ENCODE measurements at regions not wholly inside any gene's neighbourhood (a gene's known extent, or its start where the extent isn't known, plus 50 kb on each side); places are given as distances from the start of the nearest gene placed in this dataset.
A peak's percentile ranks its signal among the peaks of the same experiment; 100 is the strongest.

GRCh38 chr14:22472466-22472865 lies 116.6 kb downstream of the DAD1 start:
- no peak for TF ChIP-seq FOXM1 (IDR thresholded peaks at IDR 0.05; ENCODE audit: borderline replicate concordance)
- TF ChIP-seq SUZ12 (IDR thresholded peaks at IDR 0.05): no peak
- TF ChIP-seq TARDBP (IDR thresholded peaks at IDR 0.05): no peak
- TF ChIP-seq CTBP1 (IDR thresholded peaks at IDR 0.05; ENCODE audit: borderline replicate concordance): no peak
- no peak for TF ChIP-seq FOXA1 (IDR thresholded peaks at IDR 0.05)
- no peak for TF ChIP-seq ELF4 (IDR thresholded peaks at IDR 0.05)
- no peak for TF ChIP-seq BHLHE40 (IDR thresholded peaks at IDR 0.05; ENCODE audit: borderline replicate concordance)
- no peak for TF ChIP-seq FOXK2 (IDR thresholded peaks at IDR 0.05)
- no peak for TF ChIP-seq LEF1 (IDR thresholded peaks at IDR 0.05; ENCODE audit: borderline replicate concordance)
- TF ChIP-seq L3MBTL2 (conservative IDR thresholded peaks at IDR 0.05): no peak
- TF ChIP-seq NFRKB (IDR thresholded peaks at IDR 0.05): no peak
- TF ChIP-seq ZNF384 (IDR thresholded peaks at IDR 0.05): no peak
- DNase-seq (ENCODE audit: extremely low spot score): no peak
- CTCF ChIA-PET: interaction anchor here (0.8 to 3.8 kb wide), 4 partner anchors 15 to 153 kb away, joined by 4 to 27 read pairs (median 6); no protein-coding TSS in a partner anchor
- POLR2A ChIA-PET: no interaction called here

GRCh38 chr14:22471545-22472121 lies 117.4 kb downstream of the DAD1 start:
- ChIA-PET POLR2A (no interaction called here), CTCF (interaction anchor here (0.7 to 3.8 kb wide), 8 partner anchors 8 to 152 kb away, joined by 3 to 27 read pairs (median 6); no protein-coding TSS in a partner anchor)
- peak; percentile 66 for DNase-seq (ENCODE audit: extremely low spot score)
- TF ChIP-seq BHLHE40 (IDR thresholded peaks at IDR 0.05; ENCODE audit: borderline replicate concordance) (no peak), CTBP1 (IDR thresholded peaks at IDR 0.05; ENCODE audit: borderline replicate concordance) (no peak), TARDBP (IDR thresholded peaks at IDR 0.05) (no peak), SUZ12 (IDR thresholded peaks at IDR 0.05) (no peak), ARNT (IDR thresholded peaks at IDR 0.05) (no peak), L3MBTL2 (conservative IDR thresholded peaks at IDR 0.05) (no peak), LEF1 (IDR thresholded peaks at IDR 0.05; ENCODE audit: borderline replicate concordance) (no peak), ZNF384 (IDR thresholded peaks at IDR 0.05) (no peak), FOXK2 (IDR thresholded peaks at IDR 0.05) (no peak)

DNA sequence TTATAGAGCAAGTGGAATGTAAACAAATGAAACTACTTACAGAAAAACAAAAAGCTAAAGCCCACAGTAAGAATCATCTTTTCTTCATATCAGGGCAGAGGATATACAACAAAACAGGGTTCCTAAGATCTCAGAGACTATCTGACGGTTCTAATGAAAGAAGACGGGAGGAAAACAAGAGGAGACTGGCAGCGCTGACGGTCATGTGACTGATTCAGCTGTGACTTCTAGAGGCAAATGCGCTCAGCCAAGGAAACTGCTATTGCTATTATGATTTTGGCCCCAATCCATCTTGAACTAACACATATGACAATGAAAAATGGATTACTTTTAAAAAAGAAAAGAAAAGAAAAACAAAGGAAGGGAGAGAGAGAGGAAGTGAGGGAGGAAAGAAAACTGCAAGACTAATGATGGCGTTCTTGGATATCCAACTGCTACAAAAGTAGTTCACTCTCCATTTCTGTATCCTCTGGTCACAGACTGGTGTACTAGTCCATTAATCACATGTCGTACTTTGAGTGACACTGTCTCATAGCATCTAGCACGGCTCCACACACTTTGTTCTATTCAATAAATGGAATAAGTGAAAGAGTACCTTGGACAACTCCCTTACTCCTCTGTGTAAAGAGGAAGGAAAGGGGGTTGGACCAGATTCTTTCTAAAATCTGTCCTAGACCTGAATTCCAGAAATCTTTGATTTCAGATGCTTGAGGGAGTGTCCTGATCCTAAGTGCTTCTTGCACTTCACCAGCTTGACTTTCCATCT lies 119.3 kb downstream of the DAD1 start:
- DNase-seq (ENCODE audit: extremely low spot score): no peak
- ChIA-PET POLR2A (no interaction called here), CTCF (no interaction called here)
- no peak for TF ChIP-seq CTBP1 (IDR thresholded peaks at IDR 0.05; ENCODE audit: borderline replicate concordance)
- TF ChIP-seq SP1 (IDR thresholded peaks at IDR 0.05): no peak
- no peak for TF ChIP-seq FOXM1 (IDR thresholded peaks at IDR 0.05; ENCODE audit: borderline replicate concordance)
- no peak for TF ChIP-seq L3MBTL2 (conservative IDR thresholded peaks at IDR 0.05)
- no peak for TF ChIP-seq HDGF (IDR thresholded peaks at IDR 0.05; ENCODE audit: borderline replicate concordance)
- no peak for TF ChIP-seq ZNF384 (IDR thresholded peaks at IDR 0.05)
- no peak for TF ChIP-seq TARDBP (IDR thresholded peaks at IDR 0.05)
- TF ChIP-seq SUZ12 (IDR thresholded peaks at IDR 0.05): no peak
- no peak for TF ChIP-seq PKNOX1 (IDR thresholded peaks at IDR 0.05)
- TF ChIP-seq FOXA1 (IDR thresholded peaks at IDR 0.05): no peak
- TF ChIP-seq BHLHE40 (IDR thresholded peaks at IDR 0.05; ENCODE audit: borderline replicate concordance): no peak

- TF ChIP-seq LEF1 (IDR thresholded peaks at IDR 0.05; ENCODE audit: borderline replicate concordance) (no peak), ZNF384 (IDR thresholded peaks at IDR 0.05) (no peak), FOXK2 (IDR thresholded peaks at IDR 0.05) (no peak), PKNOX1 (IDR thresholded peaks at IDR 0.05) (no peak), L3MBTL2 (conservative IDR thresholded peaks at IDR 0.05) (no peak), HDGF (IDR thresholded peaks at IDR 0.05; ENCODE audit: borderline replicate concordance) (no peak), SUZ12 (IDR thresholded peaks at IDR 0.05) (no peak), NFRKB (IDR thresholded peaks at IDR 0.05) (no peak), ARNT (IDR thresholded peaks at IDR 0.05) (no peak), BHLHE40 (IDR thresholded peaks at IDR 0.05; ENCODE audit: borderline replicate concordance) (no peak)
- ChIA-PET POLR2A (no interaction called here), CTCF (no interaction called here)
- DNase-seq (ENCODE audit: extremely low spot score): no peak
Measured at GRCh38 chr14:22468830-22469229, 120.2 kb downstream of the DAD1 start.

DNA sequence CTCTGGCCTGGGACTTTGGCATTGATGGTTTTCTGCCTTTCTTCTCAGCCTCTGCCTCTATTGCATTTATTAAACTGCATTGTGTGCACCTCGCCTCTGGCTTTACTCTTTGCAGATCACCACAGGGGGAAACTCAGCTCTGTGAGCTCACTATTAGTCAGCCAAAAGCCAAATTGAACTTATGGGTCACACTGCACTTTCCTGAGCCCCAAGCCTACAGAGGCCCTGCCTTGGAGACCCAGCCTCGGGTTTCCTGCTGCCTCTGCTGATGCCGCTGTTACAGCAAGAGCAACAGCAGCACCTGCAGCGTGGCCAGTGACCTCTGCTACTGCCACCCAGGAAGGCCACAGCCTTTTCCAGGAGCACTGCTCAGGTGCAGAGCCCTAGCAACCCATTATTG lies 122.5 kb downstream of the DAD1 start:
- DNase-seq (ENCODE audit: extremely low spot score): no peak
- TF ChIP-seq HDGF (IDR thresholded peaks at IDR 0.05; ENCODE audit: borderline replicate concordance): no peak
- no peak for TF ChIP-seq FOXA1 (IDR thresholded peaks at IDR 0.05)
- no peak for TF ChIP-seq TARDBP (IDR thresholded peaks at IDR 0.05)
- no peak for TF ChIP-seq FOXM1 (IDR thresholded peaks at IDR 0.05; ENCODE audit: borderline replicate concordance)
- CTCF ChIA-PET: interaction anchor here (0.9 kb wide), 1 partner anchor 75 kb away, joined by 3 read pairs; no protein-coding TSS in a partner anchor
- POLR2A ChIA-PET: no interaction called here

DNA sequence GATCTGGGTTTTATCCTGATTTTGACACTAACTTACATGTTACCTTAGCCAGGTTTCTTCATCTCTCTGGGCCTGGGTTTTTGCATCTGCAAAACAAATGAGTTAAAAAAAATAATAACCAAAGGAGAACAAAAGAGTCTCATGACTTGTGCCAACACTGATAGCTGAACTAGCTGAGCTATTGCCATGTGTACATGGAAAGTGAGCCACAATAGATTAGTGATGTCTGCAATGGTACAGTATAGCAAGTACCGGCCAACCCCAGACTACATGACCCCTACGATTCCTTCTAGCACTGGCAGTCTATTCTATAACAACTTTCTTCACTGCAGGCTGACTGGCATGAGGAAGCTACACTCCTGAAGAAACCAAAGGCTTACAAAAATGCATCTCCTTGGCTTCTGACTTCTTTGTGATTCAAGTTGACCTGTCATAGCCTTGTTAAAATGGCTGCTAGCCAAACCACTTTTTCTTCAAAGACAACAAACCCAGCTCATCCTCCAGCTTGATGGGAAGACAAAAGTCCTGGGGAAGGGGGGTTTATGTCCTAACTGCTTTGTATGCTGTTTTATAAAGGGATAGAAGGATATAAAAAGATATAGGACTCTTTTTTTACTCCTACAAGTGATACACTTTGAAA lies 123.7 kb downstream of the DAD1 start:
- ChIA-PET POLR2A (interaction anchor here (1.4 kb wide), 1 partner anchor 454 kb away, joined by 3 read pairs; the partner anchor contains the start of gene RBM23), CTCF (interaction anchor here (0.7 to 1.0 kb wide), 2 partner anchors 38 to 91 kb away, joined by 3 to 5 read pairs; no protein-coding TSS in a partner anchor)
- TF ChIP-seq HDGF (IDR thresholded peaks at IDR 0.05; ENCODE audit: borderline replicate concordance) (no peak), SUZ12 (IDR thresholded peaks at IDR 0.05) (no peak)
- DNase-seq (ENCODE audit: extremely low spot score): no peak

Data from HEK293T (cell line).